ENCODE measurements at regions not wholly inside any gene's neighbourhood (a gene's known extent, or its start where the extent isn't known, plus 50 kb on each side); places are given as distances from the start of the nearest gene placed in this dataset.

- TF ChIP-seq CTCF (IDR thresholded peaks at IDR 0.05; ENCODE audit: poor library complexity, severe bottlenecking): no peak
- TF ChIP-seq RAD21 (conservative IDR thresholded peaks at IDR 0.05): no peak
- TF ChIP-seq SMC3 (conservative IDR thresholded peaks at IDR 0.05; ENCODE audit: poor library complexity): no peak
- no peak for TF ChIP-seq REST (IDR thresholded peaks at IDR 0.05; ENCODE audit: borderline replicate concordance)
- no peak for TF ChIP-seq EP300 (conservative IDR thresholded peaks at IDR 0.05; ENCODE audit: poor library complexity, severe bottlenecking)
- TF ChIP-seq EZH2 (IDR thresholded peaks at IDR 0.05; ENCODE audit: borderline replicate concordance, insufficient read depth, low read length, poor library complexity, severe bottlenecking): no peak
- TF ChIP-seq POLR2AphosphoS5 (IDR thresholded peaks at IDR 0.05): no peak
Measured at GRCh38 chr3:16802389-16802788, 82.4 kb upstream of the PLCL2 start.
